GM18951 (cell line): ENCODE measurements at regions not wholly inside any gene's neighbourhood (a gene's known extent, or its start where the extent isn't known, plus 50 kb on each side); places are given as distances from the start of the nearest gene placed in this dataset.

Experiments used
- POLR2A ChIP-seq: IDR thresholded peaks from 4 replicates; pipeline ENCODE4 v1.6.1; 2011; ENCODE audit warnings: mild to moderate bottlenecking; ENCODE audit not compliant: insufficient read length, insufficient read depth; ENCODE audit errors: extremely low read depth
- in situ Hi-C: fragments of 300-500 bp; cut with MboI; formaldehyde crosslinking; loops from one replicate; pipeline ENCODE4 v1.12.0; 2022; ENCODE audit warnings: low sequenced_read_pairs, mixed read lengths, inconsistent platforms; ENCODE audit not compliant: unreplicated experiment

GRCh38 chr2:36031471-36031870, 324.1 kb upstream of the CRIM1 start:
- no peak for TF ChIP-seq POLR2A
- in situ Hi-C loops, result no loop called here

- TF ChIP-seq POLR2A, result no peak
- in situ Hi-C loops, result no loop called here
These were observed 328.0 kb upstream of the CRIM1 start for GRCh38 chr2:36027616-36028015.

GRCh38 chr2:36013064-36013463, 342.5 kb upstream of the CRIM1 start:
- TF ChIP-seq POLR2A, result no peak
- in situ Hi-C loops, result no loop called here

- no peak for TF ChIP-seq POLR2A
- in situ Hi-C loops, result no loop called here
These were observed 349.1 kb upstream of the CRIM1 start for GRCh38 chr2:36006444-36006843.

GRCh38 chr2:36002941-36003340, 352.6 kb upstream of the CRIM1 start:
- TF ChIP-seq POLR2A, result no peak
- in situ Hi-C loops, result no loop called here

GRCh38 chr2:35997488-35997887, 358.1 kb upstream of the CRIM1 start:
- in situ Hi-C loops, result no loop called here
- no peak for TF ChIP-seq POLR2A

- in situ Hi-C loops, result no loop called here
- no peak for TF ChIP-seq POLR2A
These were observed 366.1 kb upstream of the CRIM1 start for GRCh38 chr2:35989503-35989902.

DNA sequence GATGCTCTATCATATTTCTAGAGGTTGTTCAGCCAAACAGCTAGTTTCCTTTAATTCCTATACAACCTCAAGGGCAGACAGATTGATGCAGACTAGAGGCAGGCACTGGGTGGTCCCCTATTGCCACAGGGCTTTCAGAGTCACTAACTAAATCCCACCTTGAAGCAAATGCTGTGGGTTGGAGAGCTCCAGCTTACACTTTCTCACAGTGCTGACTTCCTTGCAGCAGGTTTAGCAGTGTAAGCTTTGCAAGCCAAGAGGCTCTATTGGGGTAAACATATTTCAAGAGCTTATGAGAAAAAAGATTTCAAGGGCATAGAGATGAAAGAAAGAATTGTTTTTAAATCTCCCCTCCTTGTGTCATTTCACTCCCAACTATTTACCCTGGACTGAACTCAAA, 366.5 kb upstream of the CRIM1 start:
- TF ChIP-seq POLR2A, result no peak

DNA sequence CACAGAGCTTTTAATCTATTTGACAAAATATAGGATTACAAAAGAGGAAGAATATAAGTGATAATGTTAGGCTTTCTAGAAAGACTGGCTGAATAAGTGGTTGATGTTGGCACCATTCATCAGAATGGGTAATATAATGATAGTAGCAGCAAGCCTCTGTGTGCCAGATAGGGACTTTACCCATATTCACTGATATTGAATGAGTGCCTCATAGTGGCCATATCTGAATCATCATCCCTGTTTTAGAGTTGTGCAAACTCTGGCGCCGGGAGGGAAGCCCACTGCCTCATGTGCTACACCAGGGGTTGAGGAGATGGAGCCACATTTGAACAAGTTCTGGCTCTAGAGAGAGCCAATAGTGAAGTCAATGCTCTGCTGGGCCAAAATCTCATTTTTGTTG, 368.7 kb upstream of the CRIM1 start:
- in situ Hi-C loops, result no loop called here

More for the DNA sequence above, 366.5 kb upstream of the CRIM1 start:
- in situ Hi-C loops, result no loop called here

DNA sequence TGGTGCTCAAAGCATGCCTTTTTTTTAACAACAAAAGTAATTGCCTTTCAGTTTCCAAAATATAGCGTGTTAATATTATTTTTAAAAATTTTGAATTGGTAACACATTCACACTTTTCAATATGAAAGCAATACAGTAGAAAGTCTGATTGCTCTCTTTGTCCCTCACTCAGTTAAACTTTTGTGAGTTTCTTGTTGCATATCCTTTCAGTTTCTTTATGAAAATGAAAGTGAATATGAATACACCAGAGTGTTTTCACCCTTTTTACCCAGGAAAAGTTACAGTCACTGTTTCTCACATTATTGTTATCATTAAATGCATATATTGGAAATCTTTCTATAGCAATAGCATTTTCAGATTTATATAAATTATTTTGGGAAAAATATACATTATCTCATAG, 377.4 kb upstream of the CRIM1 start:
- no peak for TF ChIP-seq POLR2A
- in situ Hi-C loops, result loop anchor here (10.0 kb wide), 1 partner anchor 377 kb away; the partner anchor contains the start of gene CRIM1

More for the DNA sequence above, 368.7 kb upstream of the CRIM1 start:
- TF ChIP-seq POLR2A, result no peak

- TF ChIP-seq POLR2A, result no peak
These were observed 379.0 kb upstream of the CRIM1 start for GRCh38 chr2:35976611-35977010.

DNA sequence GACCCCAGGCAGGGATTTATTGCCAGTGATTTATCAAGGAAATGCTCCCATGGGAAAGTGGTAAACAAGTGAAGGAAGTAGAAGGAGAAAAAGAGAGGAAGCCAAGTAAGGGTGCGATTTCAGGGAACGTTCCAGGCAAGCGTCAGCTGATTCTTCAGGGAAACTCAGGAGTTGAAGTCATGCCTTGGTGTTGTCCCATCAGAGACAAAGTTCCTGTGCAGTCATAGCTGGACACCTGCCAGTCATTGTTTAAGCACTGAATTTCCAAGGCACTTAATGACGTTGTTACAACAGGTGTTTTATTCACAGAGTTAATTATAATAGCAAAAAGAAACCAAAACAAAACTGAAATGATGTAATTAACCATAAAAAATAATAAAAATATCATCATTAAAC, 381.8 kb upstream of the CRIM1 start:
- no peak for TF ChIP-seq POLR2A
- in situ Hi-C loops, result loop anchor here (10.0 kb wide), 1 partner anchor 381 kb away; the partner anchor contains the start of gene CRIM1

More at GRCh38 chr2:35976611-35977010, 379.0 kb upstream of the CRIM1 start:
- in situ Hi-C loops, result loop anchor here (10.0 kb wide), 1 partner anchor 378 kb away; the partner anchor contains the start of gene CRIM1

- no peak for TF ChIP-seq POLR2A
- in situ Hi-C loops, result loop anchor here (10.0 kb wide), 1 partner anchor 382 kb away; the partner anchor contains the start of gene CRIM1
These were observed 382.3 kb upstream of the CRIM1 start for GRCh38 chr2:35973132-35973736.

DNA sequence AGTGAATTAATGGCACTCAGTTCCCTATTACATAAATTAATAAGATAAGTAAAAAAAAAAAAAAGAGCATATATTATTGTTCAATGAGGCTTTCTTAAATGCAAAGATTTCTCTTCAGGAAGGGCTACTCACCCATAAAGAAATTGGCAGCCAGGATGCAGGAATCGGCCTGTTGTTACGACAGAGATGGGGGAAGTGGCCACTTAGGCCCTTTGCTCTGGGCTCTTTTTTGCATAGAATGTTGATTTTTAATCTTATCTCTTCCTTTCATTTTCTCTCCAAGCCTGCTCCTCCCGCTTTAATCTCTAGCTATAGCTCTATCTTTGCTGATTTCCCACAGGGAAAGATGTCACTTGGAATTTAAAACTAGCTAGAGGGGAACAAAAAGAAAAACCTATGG, 391.8 kb upstream of the CRIM1 start:
- TF ChIP-seq POLR2A, result no peak
- in situ Hi-C loops, result no loop called here

- in situ Hi-C loops, result no loop called here
- TF ChIP-seq POLR2A, result no peak
These were observed 392.2 kb upstream of the CRIM1 start for GRCh38 chr2:35963357-35963756.

- in situ Hi-C loops, result no loop called here
- no peak for TF ChIP-seq POLR2A
These were observed 392.9 kb upstream of the CRIM1 start for GRCh38 chr2:35962585-35963146.
